NT2/D1 (cell line): ENCODE measurements at regions not wholly inside any gene's neighbourhood (a gene's known extent, or its start where the extent isn't known, plus 50 kb on each side); places are given as distances from the start of the nearest gene placed in this dataset.

Experiments used
- SUZ12 ChIP-seq: IDR thresholded peaks from 2 replicates; pipeline ENCODE4 v1.6.1; 2011; ENCODE audit not compliant: insufficient read length, insufficient read depth; ENCODE audit errors: extremely low read depth
- YY1 ChIP-seq: IDR thresholded peaks from 2 replicates; pipeline ENCODE4 v1.6.1; 2011; ENCODE audit not compliant: insufficient read length, insufficient read depth
- ZNF274 ChIP-seq: IDR thresholded peaks from 2 replicates; pipeline ENCODE4 v1.6.1; 2011; ENCODE audit warnings: mild to moderate bottlenecking, low read depth, low read length

- no peak for TF ChIP-seq YY1
- TF ChIP-seq ZNF274 = no peak
- no peak for TF ChIP-seq SUZ12
Observed at GRCh38 chr10:94085288-94085687, 91.6 kb downstream of the PLCE1 start.
